IMR-90 (cell line): ENCODE measurements at regions not wholly inside any gene's neighbourhood (a gene's known extent, or its start where the extent isn't known, plus 50 kb on each side); places are given as distances from the start of the nearest gene placed in this dataset.

Source experiments
- ATAC-seq: fragments of 200-7000 bp; cut with Tn5 transposase; 2 replicates; pipeline ENCODE4 v1.9.1; 2020; ENCODE audit warnings: low read depth, mild to moderate bottlenecking, moderate library complexity
- BruUV-seq: library from RNA; stranded (reverse); fragments of 400-500 nt; replicated peaks from 2 replicates; lab custom pipeline; 2021; lab: Mats Ljungman, UMichigan
- CTCF ChIA-PET: fragments of 300-600 bp; formaldehyde crosslinking; extraction: SDS; loops from one replicate; lab custom pipeline; 2021; ENCODE audit warnings: antibody characterized with exemption; lab: Yijun Ruan, JAX
- POLR2A ChIA-PET: fragments of 300-600 bp; sonication (Branson Sonifier 250); formaldehyde crosslinking; loops from one replicate; lab custom pipeline; 2022; ENCODE audit warnings: antibody characterized with exemption; ENCODE audit not compliant: unreplicated experiment; lab: Charles Lee
- DNase-seq: peaks from one replicate; pipeline ENCODE4 v3.0.0; 2013
- H2AFZ ChIP-seq: replicated peaks from 2 replicates; pipeline ENCODE3; 2013; ENCODE audit warnings: low read length, mild to moderate bottlenecking; ENCODE audit not compliant: poor library complexity
- H2AK5ac ChIP-seq: 2 replicates; pipeline ENCODE4 v1.6.1; 2013; ENCODE audit warnings: low read depth, low read length, inconsistent platforms
- H2AK9ac ChIP-seq: replicated peaks from 2 replicates; pipeline ENCODE3; 2013; ENCODE audit warnings: mild to moderate bottlenecking, low read depth, low read length, moderate library complexity; ENCODE audit not compliant: poor library complexity
- H2BK120ac ChIP-seq: 2 replicates; pipeline ENCODE4 v1.6.1; 2013; ENCODE audit warnings: low read depth, low read length, inconsistent platforms
- H2BK15ac ChIP-seq: 3 replicates; pipeline ENCODE4 v1.6.1; 2013; ENCODE audit warnings: low read depth, low read length, inconsistent platforms
- H2BK20ac ChIP-seq: 2 replicates; pipeline ENCODE4 v1.6.1; 2013; ENCODE audit warnings: low read depth, mild to moderate bottlenecking, inconsistent platforms, low read length, moderate library complexity
- H2BK5ac ChIP-seq: 2 replicates; pipeline ENCODE4 v1.6.1; 2013; ENCODE audit warnings: mild to moderate bottlenecking, low read depth, low read length, inconsistent platforms; ENCODE audit not compliant: poor library complexity, severe bottlenecking
- H3K14ac ChIP-seq: replicated peaks from 2 replicates; pipeline ENCODE4 v1.6.1; 2013; ENCODE audit warnings: low read depth, low read length, inconsistent platforms
- H3K18ac ChIP-seq: 2 replicates; pipeline ENCODE4 v1.6.1; 2013; ENCODE audit warnings: low read depth, low read length, control low read depth
- H3K23ac ChIP-seq: 2 replicates; pipeline ENCODE4 v1.6.1; 2013; ENCODE audit warnings: low read depth, low read length, inconsistent platforms
- H3K27ac ChIP-seq: 2 replicates; pipeline ENCODE4 v1.5.1; 2013; ENCODE audit warnings: mild to moderate bottlenecking, control low read depth, low read length; ENCODE audit not compliant: insufficient read depth
- H3K27me3 ChIP-seq: 2 replicates; pipeline ENCODE4 v1.6.1; 2013; ENCODE audit warnings: low read length; ENCODE audit not compliant: control insufficient read depth, insufficient read depth
- H3K36me3 ChIP-seq: 2 replicates; pipeline ENCODE4 v1.6.1; 2013; ENCODE audit warnings: low read length, mixed read lengths; ENCODE audit not compliant: control insufficient read depth, insufficient read depth
- H3K4ac ChIP-seq: 2 replicates; pipeline ENCODE4 v1.6.1; 2013; ENCODE audit warnings: low read depth, low read length, inconsistent platforms
- H3K4me1 ChIP-seq: 2 replicates; pipeline ENCODE4 v1.6.1; 2013; ENCODE audit warnings: low read length, mixed read lengths; ENCODE audit not compliant: control insufficient read depth, insufficient read depth
- H3K4me2 ChIP-seq: 2 replicates; pipeline ENCODE4 v1.6.1; 2013; ENCODE audit warnings: low read depth, mild to moderate bottlenecking, control low read depth, low read length, moderate library complexity
- H3K4me3 ChIP-seq: 2 replicates; pipeline ENCODE4 v1.5.1; 2013; ENCODE audit warnings: low read depth, mild to moderate bottlenecking, control low read depth, low read length, moderate library complexity; ENCODE audit not compliant: insufficient read depth
- H3K56ac ChIP-seq: 2 replicates; pipeline ENCODE4 v1.6.1; 2013; ENCODE audit warnings: low read length, inconsistent platforms; ENCODE audit not compliant: insufficient read depth; ENCODE audit errors: extremely low read depth
- H3K79me1 ChIP-seq, 2 experiments: 2 replicates each; pipeline ENCODE4 v1.6.1; 2013; ENCODE audit warnings: low read length in 2 of 2, inconsistent platforms in 1 of 2, low read depth in 1 of 2
- H3K9ac ChIP-seq: 2 replicates; pipeline ENCODE4 v1.6.1; 2013; ENCODE audit warnings: low read depth, low read length, control low read depth
- H3K9me1 ChIP-seq: 2 replicates; pipeline ENCODE4 v1.6.1; 2013; ENCODE audit warnings: low read length, inconsistent platforms; ENCODE audit not compliant: insufficient read depth
- H3K9me3 ChIP-seq: 2 replicates; pipeline ENCODE4 v1.6.1; 2013; ENCODE audit warnings: low read length; ENCODE audit not compliant: control insufficient read depth, insufficient read depth
- H4K20me1 ChIP-seq: 2 replicates; pipeline ENCODE4 v1.6.1; 2013; ENCODE audit warnings: low read length, inconsistent platforms; ENCODE audit not compliant: insufficient read depth
- H4K5ac ChIP-seq: 2 replicates; pipeline ENCODE4 v1.6.1; 2013; ENCODE audit warnings: mild to moderate bottlenecking, low read depth, low read length, control low read depth
- H4K8ac ChIP-seq, 2 experiments: 2 replicates each; pipeline ENCODE4 v1.6.1; 2013; ENCODE audit warnings: low read depth in 2 of 2, low read length in 2 of 2, control low read depth in 1 of 2, inconsistent platforms in 1 of 2
- H4K91ac ChIP-seq: 2 replicates; pipeline ENCODE4 v1.6.1; 2013; ENCODE audit warnings: low read depth, low read length, inconsistent platforms; ENCODE audit not compliant: insufficient read depth
- CEBPB ChIP-seq: IDR thresholded peaks from 2 replicates; pipeline ENCODE4 v1.6.1; 2012; ENCODE audit warnings: low read depth, low read length, improper control_type of control experiment
- CTCF ChIP-seq: conservative IDR thresholded peaks from 2 replicates; pipeline ENCODE4 v1.5.1; 2012; ENCODE audit warnings: mild to moderate bottlenecking, low read depth, low read length, improper control_type of control experiment
- ELK1 ChIP-seq: fragments of 150-350 bp; IDR thresholded peaks from 2 replicates; pipeline ENCODE4 v1.6.1; 2016; ENCODE audit warnings: low read depth, mild to moderate bottlenecking, low read length, moderate library complexity, borderline replicate concordance
- FOS ChIP-seq: fragments of 150-350 bp; IDR thresholded peaks from 2 replicates; pipeline ENCODE4 v1.6.1; 2016; ENCODE audit warnings: low read depth, low read length
- MAZ ChIP-seq: IDR thresholded peaks from 2 replicates; pipeline ENCODE4 v1.6.1; 2012; ENCODE audit warnings: low read depth, mild to moderate bottlenecking, low read length, improper control_type of control experiment, moderate library complexity, borderline replicate concordance
- MXI1 ChIP-seq: IDR thresholded peaks from 2 replicates; pipeline ENCODE4 v1.6.1; 2012; ENCODE audit warnings: low read depth, mild to moderate bottlenecking, low read length, moderate library complexity, borderline replicate concordance
- NFE2L2 ChIP-seq: fragments of 150-350 bp; IDR thresholded peaks from 2 replicates; pipeline ENCODE4 v1.6.1; 2016; ENCODE audit warnings: low read depth, mild to moderate bottlenecking, low read length
- RAD21 ChIP-seq: IDR thresholded peaks from 2 replicates; pipeline ENCODE4 v1.6.1; 2012; ENCODE audit warnings: low read length, improper control_type of control experiment
- USF2 ChIP-seq: fragments of 150-350 bp; IDR thresholded peaks from 2 replicates; pipeline ENCODE4 v1.6.1; 2017; ENCODE audit warnings: mild to moderate bottlenecking, antibody characterized with exemption, low read length, low read depth
- WGBS, 2 experiments: methylation state at CpG; one replicate each; pipeline versions ENCODE4 v1.1.5 to v1.1.7; 2013; ENCODE audit warnings: missing lambda C conversion rate in 2 of 2; ENCODE audit not compliant: insufficient read length in 1 of 2; ENCODE audit errors: extremely low coverage in 2 of 2; 5-methylcytosine and 5-hydroxymethylcytosine counted together
- dilution Hi-C: fragments of 300-500 bp; cut with HindIII; formaldehyde crosslinking; loops from one replicate; pipeline ENCODE4 v1.14.3; 2018; ENCODE audit warnings: low sequenced_read_pairs; ENCODE audit not compliant: unreplicated experiment
- in situ Hi-C: fragments of 300-500 bp; cut with MboI; formaldehyde crosslinking; loops from 3 replicates; pipeline ENCODE4 v1.14.3; 2019; ENCODE audit warnings: low sequenced_read_pairs, inconsistent platforms, mixed read lengths
- intact Hi-C: fragments of 100-400 bp; cut with micrococcal nuclease; formaldehyde crosslinking; loops from 2 replicates; pipeline ENCODE4 v1.10.0; 2022

- TF ChIP-seq NFE2L2 (no peak), USF2 (no peak), CTCF (no peak), MAZ (no peak), MXI1 (no peak), FOS (no peak), ELK1 (no peak), CEBPB (no peak), RAD21 (no peak)
- Histone ChIP-seq H2BK5ac (no peak overlapping the region), H3K4me1 (no peaks in the 10 kb centered on the region), H4K20me1 (no peaks in the 10 kb centered on the region), H3K9me3 (peaks cover 10% of the 10 kb centered on the region), H2AFZ (no peak overlapping the region), H3K4me3 (no peak overlapping the region), H2BK15ac (no peak overlapping the region), H3K56ac (no peak overlapping the region), H2BK120ac (no peak overlapping the region), H2AK9ac (no peak overlapping the region), H3K36me3 (no peaks in the 10 kb centered on the region), H3K4ac (no peak overlapping the region), H3K14ac (no peak overlapping the region), H3K9me1 (no peaks in the 10 kb centered on the region), H4K8ac (no peak overlapping the region), H2AK5ac (no peak overlapping the region), H3K27ac (no peak overlapping the region), H3K79me1 (no peaks in the 10 kb centered on the region), H4K5ac (no peak overlapping the region), H3K9ac (no peak overlapping the region), H3K27me3 (no peaks in the 10 kb centered on the region), H3K4me2 (no peak overlapping the region), H3K23ac (no peak overlapping the region), H4K91ac (no peak overlapping the region), H2BK20ac (no peak overlapping the region), H3K18ac (no peak overlapping the region)
- BruUV-seq, result no TSS peak
- ChIA-PET POLR2A (no interaction called here), CTCF (no interaction called here)
- dilution Hi-C loops, result no loop called here
- intact Hi-C loops, result no loop called here
- in situ Hi-C loops, result no loop called here
- WGBS, 2 experiments, result no CpG with 5 or more reads among the region's 1 CpG
- ATAC-seq (no peak), DNase-seq (no peak)
Observed at GRCh38 chr12:17550011-17550410, 540.0 kb downstream of the RERGL start.
